Gastroesophageal sphincter (tissue), 3 donors: ENCODE measurements at regions not wholly inside any gene's neighbourhood (a gene's known extent, or its start where the extent isn't known, plus 50 kb on each side); places are given as distances from the start of the nearest gene placed in this dataset.

Source experiments
- POLR2A ChIP-seq, 2 donors: fragments of 450-650 bp; IDR thresholded peaks; one replicate each; pipeline ENCODE4 v1.6.1; 2017; ENCODE audit warnings: antibody characterized with exemption in 2 of 2, mild to moderate bottlenecking in 2 of 2, moderate library complexity in 1 of 2
- POLR2AphosphoS5 ChIP-seq: sonication (generic); formaldehyde crosslinking; IDR thresholded peaks from one replicate; pipeline ENCODE4 v1.6.1; 2017; ENCODE audit warnings: antibody characterized with exemption
- TF ChIP-seq, protein P1 (sequence below), 4 experiments: fragments of 200-600 bp in 2 of 4; fragments of 450-650 bp in 2 of 4; sonication (generic) in 1 of 4; IDR thresholded peaks; one replicate each; pipeline ENCODE4 v1.5.1; 2017 to 2019; ENCODE audit warnings: antibody characterized with exemption in 4 of 4, mild to moderate bottlenecking in 2 of 4, moderate library complexity in 2 of 4

DNA sequence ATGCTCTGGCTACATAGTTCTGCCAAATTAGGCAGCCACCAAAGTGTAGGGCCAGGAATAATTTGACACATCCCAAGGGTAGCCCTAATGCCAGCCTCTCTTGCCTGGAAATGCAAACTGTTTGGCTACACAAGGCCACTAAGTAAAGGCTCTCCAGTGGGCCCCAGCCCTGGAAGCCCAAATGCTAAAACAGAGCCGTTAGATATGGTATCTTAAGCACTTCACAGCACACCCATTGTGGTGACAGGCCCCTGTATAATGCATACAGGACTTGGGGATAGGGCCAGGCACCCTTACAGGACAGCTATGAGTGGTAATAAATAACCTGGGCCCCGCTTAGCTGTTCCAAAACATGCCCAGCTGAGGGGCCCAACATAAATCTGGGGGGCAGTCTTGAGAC lies 623.9 kb downstream of the BCOR start:
- TF ChIP-seq, protein P1, sequence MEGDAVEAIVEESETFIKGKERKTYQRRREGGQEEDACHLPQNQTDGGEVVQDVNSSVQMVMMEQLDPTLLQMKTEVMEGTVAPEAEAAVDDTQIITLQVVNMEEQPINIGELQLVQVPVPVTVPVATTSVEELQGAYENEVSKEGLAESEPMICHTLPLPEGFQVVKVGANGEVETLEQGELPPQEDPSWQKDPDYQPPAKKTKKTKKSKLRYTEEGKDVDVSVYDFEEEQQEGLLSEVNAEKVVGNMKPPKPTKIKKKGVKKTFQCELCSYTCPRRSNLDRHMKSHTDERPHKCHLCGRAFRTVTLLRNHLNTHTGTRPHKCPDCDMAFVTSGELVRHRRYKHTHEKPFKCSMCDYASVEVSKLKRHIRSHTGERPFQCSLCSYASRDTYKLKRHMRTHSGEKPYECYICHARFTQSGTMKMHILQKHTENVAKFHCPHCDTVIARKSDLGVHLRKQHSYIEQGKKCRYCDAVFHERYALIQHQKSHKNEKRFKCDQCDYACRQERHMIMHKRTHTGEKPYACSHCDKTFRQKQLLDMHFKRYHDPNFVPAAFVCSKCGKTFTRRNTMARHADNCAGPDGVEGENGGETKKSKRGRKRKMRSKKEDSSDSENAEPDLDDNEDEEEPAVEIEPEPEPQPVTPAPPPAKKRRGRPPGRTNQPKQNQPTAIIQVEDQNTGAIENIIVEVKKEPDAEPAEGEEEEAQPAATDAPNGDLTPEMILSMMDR (IDR thresholded peaks at IDR 0.05): no peak
- no peak for TF ChIP-seq POLR2A (IDR thresholded peaks at IDR 0.05)
- no peak for TF ChIP-seq POLR2AphosphoS5
